ENCODE measurements at regions not wholly inside any gene's neighbourhood (a gene's known extent, or its start where the extent isn't known, plus 50 kb on each side); places are given as distances from the start of the nearest gene placed in this dataset.
"Not testable (repeated sequence)": the region's sequence is repeated elsewhere in the genome, so short reads cannot be mapped to it uniquely, and the experiment has no call there.

- H3K79me2 ChIP-seq (ENCODE audit: control insufficient read depth in 1 of 2, insufficient read depth in 2 of 2, low read length in 2 of 2); H3K27me3 ChIP-seq (replicated peaks in 1 of 4; ENCODE audit: control insufficient read depth in 3 of 4, extremely low read depth in 1 of 4, insufficient read depth in 3 of 4, low read length in 3 of 4); H3K56ac ChIP-seq (replicated peaks; ENCODE audit: insufficient read length, low read depth, low read length); H3K14ac ChIP-seq (ENCODE audit: insufficient read length); H3K4ac ChIP-seq (replicated peaks; ENCODE audit: insufficient read length, low read depth, low read length); H3K23me2 ChIP-seq (ENCODE audit: low read depth, low read length); H4K91ac ChIP-seq (replicated peaks; ENCODE audit: insufficient read length, low read length); POLR2A ChIA-PET (ENCODE audit: partially characterized antibody); H2BK5ac ChIP-seq (ENCODE audit: low read depth, low read length); H3K4me3 ChIP-seq (ENCODE audit: extremely low read depth in 1 of 4, insufficient read depth in 2 of 4, low read depth in 3 of 4, low read length in 4 of 4); H2AFZ ChIP-seq (ENCODE audit: low read length); H3K23ac ChIP-seq (ENCODE audit: insufficient read length); H2BK12ac ChIP-seq (ENCODE audit: low read depth, low read length); H3K79me1 ChIP-seq (ENCODE audit: low read depth, low read length); H4K20me1 ChIP-seq (replicated peaks in 1 of 2; ENCODE audit: control insufficient read depth in 1 of 2, insufficient read depth in 2 of 2, low read length in 2 of 2); DNase-seq (ENCODE audit: low read depth in 1 of 2, low spot score in 2 of 2); FAIRE-seq; H3K36me3 ChIP-seq (ENCODE audit: control insufficient read depth in 2 of 4, insufficient read depth in 4 of 4, low read length in 3 of 4); H3K27ac ChIP-seq (ENCODE audit: low read depth, low read length); CTCF ChIA-PET (ENCODE audit: partially characterized antibody); H2BK120ac ChIP-seq (replicated peaks; ENCODE audit: low read depth, low read length); H2AK5ac ChIP-seq (ENCODE audit: low read depth, low read length); H4K5ac ChIP-seq (ENCODE audit: insufficient read length, low read depth, low read length); H3K4me2 ChIP-seq (ENCODE audit: insufficient read depth in 1 of 2, low read depth in 2 of 2, low read length in 2 of 2); H3K9me3 ChIP-seq (ENCODE audit: insufficient read depth in 2 of 2, low read depth in 1 of 2, low read length in 1 of 2); H3K9ac ChIP-seq (replicated peaks in 1 of 4; ENCODE audit: extremely low read depth in 1 of 4, low read depth in 3 of 4, low read length in 3 of 4); H3K18ac ChIP-seq (ENCODE audit: extremely low read depth, low read length); H2BK20ac ChIP-seq (ENCODE audit: low read length); H3K4me1 ChIP-seq (replicated peaks in 1 of 4; ENCODE audit: control insufficient read depth in 3 of 4, insufficient read depth in 4 of 4, low read length in 3 of 4); H4K8ac ChIP-seq (ENCODE audit: extremely low read depth, insufficient read depth, low read length); H2BK15ac ChIP-seq (ENCODE audit: low read length): not testable (repeated sequence)
- WGBS, 2 experiments (ENCODE audit: extremely low coverage in 1 of 2, insufficient coverage in 1 of 2, insufficient read length in 1 of 2, insufficient replicate concordance in 2 of 2, low coverage in 1 of 2, low lambda C conversion rate in 2 of 2, missing lambda C conversion rate in 1 of 2), result 93% methylated on average over 4 of the region's 4 CpGs; no CpG with 5 or more reads in 1 of the 2 experiments
Measured at GRCh38 chr15:77895145-77895544, 182.4 kb downstream of the TBC1D2B start.

All from H1 (cell line).